MCF 10A (cell line): ENCODE measurements at regions not wholly inside any gene's neighbourhood (a gene's known extent, or its start where the extent isn't known, plus 50 kb on each side); places are given as distances from the start of the nearest gene placed in this dataset.

Experiments
- BruUV-seq: library from RNA; stranded (reverse); fragments of 400-500 nt; replicated peaks from 2 replicates; lab custom pipeline; 2021; lab: Mats Ljungman, UMichigan
- CTCF ChIA-PET: fragments of 300-600 bp; sonication (Branson Sonifier 250); formaldehyde crosslinking; extraction: SDS; loops from one replicate; lab custom pipeline; 2021; ENCODE audit warnings: antibody characterized with exemption, inconsistent platforms; lab: Yijun Ruan, JAX
- POLR2A ChIA-PET: fragments of 300-600, 350-650 bp; sonication (Branson Sonifier 250); formaldehyde crosslinking; extraction: SDS; loops from one replicate; lab custom pipeline; 2020; ENCODE audit warnings: antibody characterized with exemption, inconsistent platforms; lab: Yijun Ruan, JAX
- DNase-seq: peaks from one replicate; pipeline ENCODE4 v3.0.0-alpha.2; 2018; ENCODE audit not compliant: unreplicated experiment
- H3K27ac Mint-ChIP-seq: one replicate; pipeline ENCODE4 v1.8.0; 2022; ENCODE audit warnings: mild to moderate bottlenecking, low read depth, mixed read lengths; ENCODE audit not compliant: unreplicated experiment
- H3K27me3 Mint-ChIP-seq: one replicate; pipeline ENCODE4 v1.8.0; 2022; ENCODE audit warnings: mixed read lengths; ENCODE audit not compliant: insufficient read depth, unreplicated experiment
- H3K36me3 Mint-ChIP-seq: one replicate; pipeline ENCODE4 v1.8.0; 2022; ENCODE audit warnings: mild to moderate bottlenecking, moderate library complexity, mixed read lengths; ENCODE audit not compliant: insufficient read depth, unreplicated experiment
- H3K4me1 Mint-ChIP-seq: one replicate; pipeline ENCODE4 v1.8.0; 2022; ENCODE audit warnings: mixed read lengths; ENCODE audit not compliant: insufficient read depth, unreplicated experiment
- H3K4me3 Mint-ChIP-seq: one replicate; pipeline ENCODE4 v1.8.0; 2022; ENCODE audit warnings: mild to moderate bottlenecking, moderate library complexity, mixed read lengths; ENCODE audit not compliant: unreplicated experiment
- H3K9me3 Mint-ChIP-seq: one replicate; pipeline ENCODE4 v1.8.0; 2022; ENCODE audit warnings: mixed read lengths; ENCODE audit not compliant: unreplicated experiment
- CTCF ChIP-seq: fragments of 200-600 bp; IDR thresholded peaks from one replicate; pipeline ENCODE4 v1.8.0; 2022; ENCODE audit warnings: antibody characterized with exemption, mild to moderate bottlenecking; ENCODE audit not compliant: unreplicated experiment
- intact Hi-C: fragments of 100-400 bp; cut with micrococcal nuclease; formaldehyde crosslinking; loops from 2 replicates; pipeline ENCODE4 v1.14.1; 2022

GRCh38 chr13:90826688-90827087, 520.8 kb upstream of the MIR17HG start:
- H3K4me3 Mint-ChIP-seq = no peak overlapping the region
- POLR2A ChIA-PET = no interaction called here
- intact Hi-C loops = no loop called here
- no peak for TF ChIP-seq CTCF
- DNase-seq = no peak
- H3K36me3 Mint-ChIP-seq = no peaks in the 10 kb centered on the region
- CTCF ChIA-PET = no interaction called here
- no TSS peak for BruUV-seq
- H3K27ac Mint-ChIP-seq = no peak overlapping the region
- no peaks in the 10 kb centered on the region for H3K9me3 Mint-ChIP-seq
- no peaks in the 10 kb centered on the region for H3K27me3 Mint-ChIP-seq
- no peaks in the 10 kb centered on the region for H3K4me1 Mint-ChIP-seq

- intact Hi-C loops = no loop called here
- POLR2A ChIA-PET = interaction anchor here (0.6 kb wide), 1 partner anchor 23 kb away, joined by 3 read pairs; no protein-coding TSS in a partner anchor
- Mint-ChIP-seq H3K36me3 (no peaks in the 10 kb centered on the region), H3K27me3 (no peaks in the 10 kb centered on the region), H3K9me3 (no peaks in the 10 kb centered on the region), H3K4me1 (no peaks in the 10 kb centered on the region), H3K4me3 (no peak overlapping the region), H3K27ac (no peak overlapping the region)
- no TSS peak for BruUV-seq
- CTCF ChIA-PET = no interaction called here
- DNase-seq = no peak
- no peak for TF ChIP-seq CTCF
These were observed 516.7 kb upstream of the MIR17HG start for GRCh38 chr13:90830782-90831181.

GRCh38 chr13:90833951-90834350, 513.5 kb upstream of the MIR17HG start:
- no peaks in the 10 kb centered on the region for H3K27me3 Mint-ChIP-seq
- DNase-seq = no peak
- H3K36me3 Mint-ChIP-seq = no peaks in the 10 kb centered on the region
- no peak overlapping the region for H3K4me3 Mint-ChIP-seq
- H3K4me1 Mint-ChIP-seq = peaks cover 5% of the 10 kb centered on the region
- ChIA-PET POLR2A (no interaction called here), CTCF (interaction anchor here (0.6 kb wide), 1 partner anchor 9 kb away, joined by 3 read pairs; no protein-coding TSS in a partner anchor)
- no peaks in the 10 kb centered on the region for H3K9me3 Mint-ChIP-seq
- TF ChIP-seq CTCF = no peak
- intact Hi-C loops = no loop called here
- H3K27ac Mint-ChIP-seq = no peak overlapping the region
- BruUV-seq = no TSS peak

- intact Hi-C loops = no loop called here
These were observed 512.8 kb upstream of the MIR17HG start for GRCh38 chr13:90834700-90835099.

More at GRCh38 chr13:90834700-90835099, 512.8 kb upstream of the MIR17HG start:
- no peaks in the 10 kb centered on the region for H3K36me3 Mint-ChIP-seq
- DNase-seq = no peak
- no peak overlapping the region for H3K4me3 Mint-ChIP-seq
- no TSS peak for BruUV-seq
- no peaks in the 10 kb centered on the region for H3K27me3 Mint-ChIP-seq
- TF ChIP-seq CTCF = no peak
- POLR2A ChIA-PET = interaction anchor here (0.5 kb wide), 1 partner anchor 639 kb away, joined by 3 read pairs; no protein-coding TSS in a partner anchor
- H3K4me1 Mint-ChIP-seq = peaks cover 6% of the 10 kb centered on the region
- H3K27ac Mint-ChIP-seq = no peak overlapping the region
- CTCF ChIA-PET = interaction anchor here (0.7 kb wide), 1 partner anchor 105 kb away, joined by 3 read pairs; no protein-coding TSS in a partner anchor
- peaks cover under 1% of the 10 kb centered on the region for H3K9me3 Mint-ChIP-seq
